ENCODE measurements at regions not wholly inside any gene's neighbourhood (a gene's known extent, or its start where the extent isn't known, plus 50 kb on each side); places are given as distances from the start of the nearest gene placed in this dataset.

GRCh38 chr18:77379976-77380509 lies 130.4 kb downstream of the GALR1 start:
- TF ChIP-seq, protein P1, sequence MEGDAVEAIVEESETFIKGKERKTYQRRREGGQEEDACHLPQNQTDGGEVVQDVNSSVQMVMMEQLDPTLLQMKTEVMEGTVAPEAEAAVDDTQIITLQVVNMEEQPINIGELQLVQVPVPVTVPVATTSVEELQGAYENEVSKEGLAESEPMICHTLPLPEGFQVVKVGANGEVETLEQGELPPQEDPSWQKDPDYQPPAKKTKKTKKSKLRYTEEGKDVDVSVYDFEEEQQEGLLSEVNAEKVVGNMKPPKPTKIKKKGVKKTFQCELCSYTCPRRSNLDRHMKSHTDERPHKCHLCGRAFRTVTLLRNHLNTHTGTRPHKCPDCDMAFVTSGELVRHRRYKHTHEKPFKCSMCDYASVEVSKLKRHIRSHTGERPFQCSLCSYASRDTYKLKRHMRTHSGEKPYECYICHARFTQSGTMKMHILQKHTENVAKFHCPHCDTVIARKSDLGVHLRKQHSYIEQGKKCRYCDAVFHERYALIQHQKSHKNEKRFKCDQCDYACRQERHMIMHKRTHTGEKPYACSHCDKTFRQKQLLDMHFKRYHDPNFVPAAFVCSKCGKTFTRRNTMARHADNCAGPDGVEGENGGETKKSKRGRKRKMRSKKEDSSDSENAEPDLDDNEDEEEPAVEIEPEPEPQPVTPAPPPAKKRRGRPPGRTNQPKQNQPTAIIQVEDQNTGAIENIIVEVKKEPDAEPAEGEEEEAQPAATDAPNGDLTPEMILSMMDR (IDR thresholded peaks at IDR 0.05; ENCODE audit: insufficient read depth, low read length), result no peak
- no peak overlapping the region for H3K4me3 ChIP-seq (ENCODE audit: low read depth, low read length)
- no peak for DNase-seq (ENCODE audit: low read depth)

DNA sequence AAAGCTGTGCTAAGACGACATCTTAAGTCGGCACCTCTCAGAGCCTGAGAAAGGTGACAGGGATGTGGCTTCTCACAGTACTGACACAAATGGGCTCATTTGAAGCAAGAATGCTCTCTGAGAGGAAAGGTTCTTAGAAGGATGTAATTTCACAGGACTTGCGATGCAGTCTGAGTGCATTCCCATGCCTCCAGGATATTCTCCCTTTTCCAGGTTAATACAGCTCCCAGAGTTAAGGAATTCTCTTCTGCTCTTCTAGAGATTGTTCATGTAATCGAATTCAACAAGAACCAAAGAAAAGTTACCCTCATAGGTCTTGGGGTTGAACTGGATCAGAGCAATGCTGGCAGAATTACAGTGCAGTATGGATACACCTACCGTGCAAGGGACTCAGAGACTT lies 131.0 kb downstream of the GALR1 start:
- no peak for DNase-seq (ENCODE audit: low read depth)
- TF ChIP-seq, protein P1 (IDR thresholded peaks at IDR 0.05; ENCODE audit: insufficient read depth, low read length), result no peak

GRCh38 chr18:77392321-77392720 lies 142.7 kb downstream of the GALR1 start:
- no peak for DNase-seq (ENCODE audit: low read depth)
- TF ChIP-seq, protein P1 (IDR thresholded peaks at IDR 0.05; ENCODE audit: insufficient read depth, low read length), result no peak
- H3K4me3 ChIP-seq (ENCODE audit: low read depth, low read length), result no peak overlapping the region

More for the DNA sequence above, 131.0 kb downstream of the GALR1 start:
- H3K4me3 ChIP-seq (ENCODE audit: low read depth, low read length), result no peak overlapping the region

DNA sequence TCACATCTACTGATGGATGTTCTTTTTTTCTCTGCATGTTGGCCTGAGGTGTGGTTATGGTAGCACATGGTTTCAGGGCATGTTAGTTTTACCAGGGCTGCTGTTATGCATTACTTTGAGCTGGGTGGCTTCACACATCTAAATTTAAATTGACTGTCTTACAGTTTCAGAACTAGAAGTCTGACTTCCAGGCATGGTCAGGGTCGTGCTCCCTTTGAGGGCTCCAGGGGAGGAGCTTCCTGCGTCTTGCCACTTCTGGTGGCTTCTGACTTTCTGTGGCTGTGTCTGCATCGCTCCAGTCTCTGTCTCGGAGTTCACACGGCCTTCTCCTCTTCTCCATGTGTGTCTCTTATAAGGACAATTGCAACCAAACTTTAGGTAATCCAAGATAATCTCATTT lies 143.9 kb downstream of the GALR1 start:
- TF ChIP-seq, protein P1 (IDR thresholded peaks at IDR 0.05; ENCODE audit: insufficient read depth, low read length), result no peak
- DNase-seq (ENCODE audit: low read depth), result no peak
- no peak overlapping the region for H3K4me3 ChIP-seq (ENCODE audit: low read depth, low read length)

DNA sequence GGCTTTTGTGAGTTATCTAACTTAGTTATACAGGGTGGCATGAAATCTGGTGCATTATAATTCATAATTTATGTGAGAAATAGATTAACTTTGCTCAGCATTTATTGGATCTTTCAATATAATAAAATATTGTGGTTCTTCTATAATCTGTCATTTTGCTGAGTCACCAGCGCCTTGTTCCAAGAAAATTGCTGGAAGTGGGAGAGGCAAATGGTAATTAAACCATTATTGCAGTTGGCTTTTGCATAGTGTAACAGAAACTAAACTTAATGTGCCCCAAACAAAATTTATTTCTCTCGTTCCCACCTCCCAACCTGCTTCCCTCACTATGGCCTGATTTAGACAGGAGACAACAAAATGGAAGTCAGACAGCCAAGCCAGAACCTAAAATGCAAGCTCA lies 146.3 kb downstream of the GALR1 start:
- DNase-seq (ENCODE audit: low read depth), result no peak
- TF ChIP-seq, protein P1 (IDR thresholded peaks at IDR 0.05; ENCODE audit: insufficient read depth, low read length), result no peak
- H3K4me3 ChIP-seq (ENCODE audit: low read depth, low read length), result no peak overlapping the region

- TF ChIP-seq, protein P1 (IDR thresholded peaks at IDR 0.05; ENCODE audit: insufficient read depth, low read length), result no peak
- H3K4me3 ChIP-seq (ENCODE audit: low read depth, low read length), result no peak overlapping the region
- DNase-seq (ENCODE audit: low read depth), result no peak
Observed at GRCh38 chr18:77397056-77397455, 147.4 kb downstream of the GALR1 start.

GRCh38 chr18:77397617-77398016 lies 148.0 kb downstream of the GALR1 start:
- H3K4me3 ChIP-seq (ENCODE audit: low read depth, low read length), result no peak overlapping the region
- no peak for DNase-seq (ENCODE audit: low read depth)
- TF ChIP-seq, protein P1 (IDR thresholded peaks at IDR 0.05; ENCODE audit: insufficient read depth, low read length), result no peak

All from fibroblast of the aortic adventitia (primary cell).